ENCODE measurements at regions not wholly inside any gene's neighbourhood (a gene's known extent, or its start where the extent isn't known, plus 50 kb on each side); places are given as distances from the start of the nearest gene placed in this dataset.

- TF ChIP-seq ZHX1 (CRISPR knock-in tag; IDR thresholded peaks at IDR 0.05; ENCODE audit: low read depth) (no peak), MTERF4 (CRISPR knock-in tag; IDR thresholded peaks at IDR 0.05) (no peak), ZNF484 (CRISPR knock-in tag; IDR thresholded peaks at IDR 0.05; ENCODE audit: borderline replicate concordance, low read depth) (no peak), SMC3 (IDR thresholded peaks at IDR 0.05; ENCODE audit: low read length) (no peak), CSRNP2 (CRISPR knock-in tag; conservative IDR thresholded peaks at IDR 0.05; ENCODE audit: low read depth) (no peak), KLF11 (CRISPR knock-in tag; IDR thresholded peaks at IDR 0.05) (no peak), ZKSCAN8 (CRISPR knock-in tag; IDR thresholded peaks at IDR 0.05; ENCODE audit: borderline replicate concordance) (no peak), ZFP62 (CRISPR knock-in tag; IDR thresholded peaks at IDR 0.05) (no peak), TRIM22 (IDR thresholded peaks at IDR 0.05) (no peak), ZNF318 (CRISPR knock-in tag; IDR thresholded peaks at IDR 0.05) (no peak), ZNF547 (CRISPR knock-in tag; IDR thresholded peaks at IDR 0.05) (no peak), ZSCAN25 (CRISPR knock-in tag; IDR thresholded peaks at IDR 0.05) (no peak)
Observed at GRCh38 chr14:98682033-98682432, 590.0 kb downstream of the BCL11B start (continued).

Data from HepG2 (cell line).